Type B pancreatic cell (in vitro differentiated cells): ENCODE measurements at regions not wholly inside any gene's neighbourhood (a gene's known extent, or its start where the extent isn't known, plus 50 kb on each side); places are given as distances from the start of the nearest gene placed in this dataset.

Experiments
- DNase-seq: peaks from one replicate; pipeline ENCODE4 v3.0.0; 2021; ENCODE audit warnings: mixed read lengths; ENCODE audit not compliant: unreplicated experiment; ENCODE audit errors: extremely low spot score
- H3K27ac Mint-ChIP-seq: 2 replicates; pipeline ENCODE4 v1.8.0; 2021; ENCODE audit warnings: mild to moderate bottlenecking, mixed read lengths
- H3K27me3 Mint-ChIP-seq: 2 replicates; pipeline ENCODE4 v1.8.0; 2021; ENCODE audit warnings: mixed read lengths
- H3K36me3 Mint-ChIP-seq: 2 replicates; pipeline ENCODE4 v1.8.0; 2021; ENCODE audit warnings: mixed read lengths
- H3K4me1 Mint-ChIP-seq: one replicate; pipeline ENCODE4 v1.8.0; 2021; ENCODE audit warnings: mixed read lengths; ENCODE audit not compliant: unreplicated experiment
- H3K4me3 Mint-ChIP-seq: 2 replicates; pipeline ENCODE4 v1.8.0; 2021; ENCODE audit warnings: mild to moderate bottlenecking, mixed read lengths
- H3K9me3 Mint-ChIP-seq: 2 replicates; pipeline ENCODE4 v1.8.0; 2021; ENCODE audit warnings: mixed read lengths
- CTCF ChIP-seq: fragments of 200-600 bp; sonication (generic); conservative IDR thresholded peaks from 2 replicates; pipeline ENCODE4 v1.5.0; 2021; ENCODE audit warnings: antibody characterized with exemption, mild to moderate bottlenecking

GRCh38 chr4:126056116-126056650 lies 741.4 kb downstream of the FAT4 start:
- H3K27ac Mint-ChIP-seq, result no peak overlapping the region
- H3K36me3 Mint-ChIP-seq, result no peaks in the 10 kb centered on the region
- H3K4me3 Mint-ChIP-seq, result no peak overlapping the region

GRCh38 chr4:126057371-126057770 lies 742.6 kb downstream of the FAT4 start:
- Mint-ChIP-seq H3K9me3 (no peaks in the 10 kb centered on the region), H3K4me3 (no peak overlapping the region), H3K36me3 (no peaks in the 10 kb centered on the region)

More at GRCh38 chr4:126056116-126056650, 741.4 kb downstream of the FAT4 start:
- Mint-ChIP-seq H3K9me3 (no peaks in the 10 kb centered on the region), H3K27me3 (no peaks in the 10 kb centered on the region), H3K4me1 (no peaks in the 10 kb centered on the region)
- no peak for DNase-seq
- no peak for TF ChIP-seq CTCF

GRCh38 chr4:126058596-126058995 lies 743.8 kb downstream of the FAT4 start:
- DNase-seq, result no peak
- H3K27me3 Mint-ChIP-seq, result no peaks in the 10 kb centered on the region
- TF ChIP-seq CTCF, result no peak

More at GRCh38 chr4:126057371-126057770, 742.6 kb downstream of the FAT4 start:
- Mint-ChIP-seq H3K27me3 (no peaks in the 10 kb centered on the region), H3K4me1 (no peaks in the 10 kb centered on the region), H3K27ac (no peak overlapping the region)
- DNase-seq, result no peak
- TF ChIP-seq CTCF, result no peak

GRCh38 chr4:126061655-126062054 lies 746.9 kb downstream of the FAT4 start:
- no peak overlapping the region for H3K27ac Mint-ChIP-seq
- H3K36me3 Mint-ChIP-seq, result no peaks in the 10 kb centered on the region
- H3K4me1 Mint-ChIP-seq, result no peaks in the 10 kb centered on the region
- no peaks in the 10 kb centered on the region for H3K27me3 Mint-ChIP-seq
- H3K4me3 Mint-ChIP-seq, result no peak overlapping the region
- DNase-seq, result no peak
- no peak for TF ChIP-seq CTCF
- peaks cover 4% of the 10 kb centered on the region for H3K9me3 Mint-ChIP-seq

More at GRCh38 chr4:126058596-126058995, 743.8 kb downstream of the FAT4 start:
- no peaks in the 10 kb centered on the region for H3K36me3 Mint-ChIP-seq
- H3K4me1 Mint-ChIP-seq, result no peaks in the 10 kb centered on the region
- H3K27ac Mint-ChIP-seq, result no peak overlapping the region
- no peaks in the 10 kb centered on the region for H3K9me3 Mint-ChIP-seq
- H3K4me3 Mint-ChIP-seq, result no peak overlapping the region

- no peak for TF ChIP-seq CTCF
- no peak for DNase-seq
- H3K4me1 Mint-ChIP-seq, result no peaks in the 10 kb centered on the region
- H3K27ac Mint-ChIP-seq, result no peak overlapping the region
- H3K4me3 Mint-ChIP-seq, result no peak overlapping the region
- no peaks in the 10 kb centered on the region for H3K36me3 Mint-ChIP-seq
- peaks cover 4% of the 10 kb centered on the region for H3K9me3 Mint-ChIP-seq
- H3K27me3 Mint-ChIP-seq, result no peaks in the 10 kb centered on the region
These were observed 750.3 kb downstream of the FAT4 start for GRCh38 chr4:126065016-126065415.
